ENCODE measurements at regions not wholly inside any gene's neighbourhood (a gene's known extent, or its start where the extent isn't known, plus 50 kb on each side); places are given as distances from the start of the nearest gene placed in this dataset.

- H3K4me2 ChIP-seq (ENCODE audit: insufficient read depth, low read length) = no peak overlapping the region
- ATAC-seq = no peak
- CTCF ChIA-PET (ENCODE audit: low intra/inter-chr PET ratio) = no interaction called here
These were observed 999.6 kb downstream of the SUCLG1 start for GRCh38 chr2:83459456-83459855.

More at GRCh38 chr2:83459456-83459855, 999.6 kb downstream of the SUCLG1 start:
- no peaks in the 10 kb centered on the region for H3K27me3 ChIP-seq (ENCODE audit: control insufficient read depth in 2 of 2, insufficient read depth in 2 of 2, low read length in 2 of 2)
- TF ChIP-seq, protein P1, sequence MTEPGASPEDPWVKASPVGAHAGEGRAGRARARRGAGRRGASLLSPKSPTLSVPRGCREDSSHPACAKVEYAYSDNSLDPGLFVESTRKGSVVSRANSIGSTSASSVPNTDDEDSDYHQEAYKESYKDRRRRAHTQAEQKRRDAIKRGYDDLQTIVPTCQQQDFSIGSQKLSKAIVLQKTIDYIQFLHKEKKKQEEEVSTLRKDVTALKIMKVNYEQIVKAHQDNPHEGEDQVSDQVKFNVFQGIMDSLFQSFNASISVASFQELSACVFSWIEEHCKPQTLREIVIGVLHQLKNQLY (CRISPR knock-in tag; conservative IDR thresholded peaks at IDR 0.05) = no peak
- TF ChIP-seq HINFP (tag; conservative IDR thresholded peaks at IDR 0.05; ENCODE audit: low read depth) = no peak
- no peak for FAIRE-seq
- H3K9ac ChIP-seq (ENCODE audit: insufficient read depth in 1 of 2, low read depth in 2 of 2, low read length in 2 of 2) = no peak overlapping the region
- 4% methylated on average over 2 of the region's 2 CpGs for WGBS (ENCODE audit: insufficient coverage, low coverage, missing lambda C conversion rate)
- no peaks in the 10 kb centered on the region for H3K9me1 ChIP-seq (ENCODE audit: control insufficient read depth, insufficient read depth, low read length)
- H3K36me3 ChIP-seq (ENCODE audit: control insufficient read depth, insufficient read depth, low read length) = no peaks in the 10 kb centered on the region
- H3K27ac ChIP-seq (ENCODE audit: extremely low read depth, low read depth, low read length) = no peak overlapping the region
- POLR2A ChIA-PET = no interaction called here
- H3K79me2 ChIP-seq (ENCODE audit: control insufficient read depth, insufficient read depth, low read length) = no peaks in the 10 kb centered on the region
- H3K4me3 ChIP-seq = no peak overlapping the region
- H2AFZ ChIP-seq (ENCODE audit: low read depth, low read length) = no peak overlapping the region
- BruUV-seq (replicated peaks) = no TSS peak
- H4K20me1 ChIP-seq (replicated peaks; ENCODE audit: control insufficient read depth, insufficient read depth, low read length) = no peaks in the 10 kb centered on the region
- H3K9me3 ChIP-seq (replicated peaks; ENCODE audit: control insufficient read depth, insufficient read depth, low read depth, low read length) = no peaks in the 10 kb centered on the region
- intact Hi-C loops (cut with micrococcal nuclease) (no loop called here), in situ Hi-C loops (cut with MboI) (no loop called here)
- no peak for DNase-seq (ENCODE audit: extremely low read depth in 1 of 4, low spot score in 3 of 4)
- H3K4me1 ChIP-seq (replicated peaks in 1 of 2; ENCODE audit: control insufficient read depth in 2 of 2, insufficient read depth in 2 of 2, low read length in 2 of 2) = no peaks in the 10 kb centered on the region
